Iris pigment epithelial cell (primary cell): ENCODE measurements at regions not wholly inside any gene's neighbourhood (a gene's known extent, or its start where the extent isn't known, plus 50 kb on each side); places are given as distances from the start of the nearest gene placed in this dataset.
A peak's percentile ranks its signal among the peaks of the same experiment; 100 is the strongest.

ENCODE experiments used
- DNase-seq: peaks from one replicate; pipeline ENCODE4 v3.0.0-alpha.2; 2011; ENCODE audit warnings: low read depth

DNA sequence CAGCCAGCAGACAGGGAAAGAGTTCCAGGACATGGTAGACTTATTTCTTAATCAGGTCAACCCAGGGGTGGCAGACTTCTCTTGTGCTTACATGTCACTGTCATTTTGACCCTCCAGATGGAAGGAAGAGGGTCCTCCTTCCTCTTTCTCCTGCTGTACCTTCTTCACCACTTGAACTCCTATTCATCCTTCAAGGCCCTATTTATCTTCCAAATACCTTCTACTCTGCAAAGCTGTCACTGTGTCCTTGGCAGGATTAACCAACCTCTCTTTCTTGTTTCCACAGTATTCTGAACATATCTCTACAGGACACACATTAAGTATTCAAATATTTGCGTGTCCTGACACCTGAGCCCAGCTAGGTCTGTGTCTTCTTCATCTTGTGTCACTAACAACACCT lies 163.1 kb downstream of the DICER1 start:
- no peak for DNase-seq

DNA sequence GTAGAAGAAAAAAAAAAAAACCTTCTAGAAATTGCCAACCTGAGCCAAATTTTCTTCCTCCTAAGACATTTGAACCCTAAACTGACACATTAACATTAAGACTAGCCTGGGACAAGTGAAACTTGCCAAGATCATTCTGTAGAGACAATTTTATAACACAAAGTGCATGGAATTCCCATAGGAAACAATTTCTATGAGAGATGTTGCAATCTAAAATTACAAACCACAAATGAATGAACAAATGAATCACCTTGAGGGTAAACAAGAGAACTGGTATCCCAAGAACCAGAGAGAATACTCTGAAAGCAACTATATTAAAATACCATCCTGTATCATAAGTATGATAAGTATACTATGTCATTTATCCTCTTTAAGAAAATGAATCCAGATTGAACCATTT lies 165.3 kb downstream of the DICER1 start:
- DNase-seq, result peak; percentile 17

DNA sequence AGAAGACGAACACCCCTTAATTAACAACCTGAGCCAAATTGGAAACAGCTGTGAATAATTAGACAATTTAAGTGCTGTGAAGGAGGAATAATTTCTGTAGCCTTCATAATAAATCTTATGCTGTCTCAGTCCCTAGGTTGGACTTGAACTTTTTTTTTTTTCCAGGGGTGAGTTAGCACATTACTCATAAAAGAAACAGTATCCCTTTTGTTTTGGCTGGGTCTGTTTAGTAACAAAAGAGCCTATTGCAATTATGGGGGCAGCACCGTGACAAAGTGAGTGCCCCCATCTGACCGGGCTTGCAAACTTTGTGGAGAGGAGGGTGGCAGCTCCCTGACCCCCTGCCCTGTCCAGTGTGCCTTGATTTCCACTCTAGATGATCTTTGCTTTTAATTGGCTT lies 167.4 kb downstream of the DICER1 start:
- DNase-seq, result no peak

DNA sequence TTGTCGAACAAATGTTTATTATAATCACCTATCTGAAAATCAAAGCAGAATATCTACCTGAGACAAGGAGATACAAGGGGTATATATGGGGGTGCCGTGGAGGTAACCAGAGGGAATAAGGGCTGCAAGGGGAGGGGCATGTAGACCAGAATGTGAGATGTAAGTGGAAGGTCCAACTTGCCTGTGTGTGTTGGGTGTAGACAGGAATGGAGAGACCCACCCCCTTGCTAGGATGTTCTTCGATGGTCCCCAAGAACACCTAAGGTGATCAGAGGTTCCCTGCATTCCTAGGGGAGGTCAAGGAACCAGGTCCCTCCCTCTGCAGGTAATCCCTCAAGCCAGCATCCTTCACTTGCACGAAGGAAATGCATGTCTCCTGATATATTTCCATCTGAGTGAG lies 167.9 kb downstream of the DICER1 start:
- no peak for DNase-seq

DNA sequence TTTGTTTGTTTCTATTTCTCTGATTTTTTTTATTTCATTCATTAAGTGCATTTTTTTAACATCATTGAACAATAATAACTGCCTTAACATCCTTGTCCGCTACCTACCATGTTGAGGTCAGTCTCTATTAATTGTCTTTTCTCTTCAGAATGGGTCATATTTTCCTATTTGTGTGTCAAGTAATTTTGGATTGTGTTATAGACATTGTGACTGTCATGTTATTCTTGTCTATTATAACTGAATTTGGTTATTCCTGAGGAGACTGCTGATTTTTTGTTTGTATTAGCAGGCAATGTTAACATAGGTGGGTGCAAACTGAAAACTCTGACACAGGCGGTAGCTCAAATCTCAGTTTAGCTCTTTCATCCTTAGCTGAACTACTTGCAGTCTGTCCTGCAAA lies 169.9 kb downstream of the DICER1 start:
- no peak for DNase-seq

DNA sequence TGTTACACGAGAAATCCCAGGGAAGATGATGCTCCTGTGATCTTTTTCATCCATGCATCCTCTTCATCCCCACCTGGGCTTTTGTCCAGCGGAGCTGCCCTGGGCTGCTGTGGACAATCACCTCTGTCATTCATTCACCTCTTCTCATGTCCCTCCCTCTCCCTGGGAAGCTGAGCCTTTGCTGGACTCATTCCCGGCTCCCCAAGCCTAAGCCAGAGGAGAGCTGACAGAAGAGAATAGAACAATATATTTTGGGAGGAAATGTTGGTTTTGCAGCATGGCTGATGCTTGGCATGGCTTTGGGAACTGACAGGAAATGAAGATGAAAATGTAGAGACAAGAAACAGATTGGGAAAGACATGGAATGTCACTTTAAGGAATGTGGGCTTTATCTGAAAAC lies 177.4 kb downstream of the DICER1 start:
- DNase-seq, result no peak

DNA sequence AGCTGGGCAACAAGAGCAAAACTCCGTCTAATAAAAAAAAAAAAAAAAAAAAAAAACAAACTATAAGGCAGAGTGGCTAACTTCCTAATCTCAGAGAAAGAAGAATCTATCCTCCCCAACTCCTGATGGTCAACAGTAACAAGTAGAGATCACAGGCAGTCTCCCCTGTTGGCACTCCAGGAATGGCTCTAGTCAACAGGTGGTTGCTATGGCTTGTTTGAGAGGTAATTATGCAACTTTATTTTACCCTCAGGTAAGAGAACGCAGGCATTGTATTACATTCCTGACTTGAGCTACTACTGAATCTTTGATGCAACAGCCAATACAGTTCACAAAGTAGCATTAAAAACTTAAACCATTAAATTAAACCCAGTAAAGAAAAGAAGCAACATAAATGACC lies 180.3 kb downstream of the DICER1 start:
- DNase-seq, result no peak

DNA sequence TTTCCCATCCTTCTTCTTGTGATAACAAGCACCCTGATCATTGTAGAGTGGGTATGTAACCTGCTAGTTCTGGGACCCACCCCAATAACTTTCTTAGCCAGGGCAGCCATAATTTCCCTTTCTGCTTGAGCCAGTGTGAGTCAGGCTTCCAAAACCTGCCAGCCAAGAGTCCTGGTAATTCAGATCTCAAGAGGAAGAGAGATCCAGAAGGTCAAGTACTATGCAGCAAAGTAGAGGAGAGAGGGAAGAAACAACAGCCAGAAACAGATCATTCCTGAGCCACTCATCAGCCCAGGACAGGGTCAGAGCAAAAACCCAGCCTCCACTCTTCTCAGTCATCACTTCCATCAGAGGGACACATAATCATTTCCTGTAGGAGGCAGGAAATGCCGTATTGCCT lies 182.0 kb downstream of the DICER1 start:
- DNase-seq, result no peak

DNA sequence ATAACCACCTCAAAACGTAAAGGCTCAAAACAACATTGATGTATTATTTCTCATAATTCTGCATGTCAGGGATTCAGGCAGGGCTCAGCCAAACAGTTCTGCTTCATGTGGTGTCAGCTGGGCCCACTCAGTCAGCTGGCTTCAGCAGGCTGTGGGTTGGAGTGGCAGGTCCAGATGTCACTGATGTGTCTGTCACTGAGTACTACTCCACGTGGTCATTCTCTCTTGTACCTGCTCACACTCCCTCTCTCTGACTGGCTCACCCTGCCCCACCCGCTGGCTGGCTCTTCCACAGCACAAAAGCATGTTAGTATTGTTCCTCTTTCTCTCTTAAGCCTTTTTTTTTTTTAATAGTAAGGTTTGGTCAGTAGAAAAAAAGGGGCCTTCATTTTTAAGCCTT lies 182.4 kb downstream of the DICER1 start:
- no peak for DNase-seq

DNA sequence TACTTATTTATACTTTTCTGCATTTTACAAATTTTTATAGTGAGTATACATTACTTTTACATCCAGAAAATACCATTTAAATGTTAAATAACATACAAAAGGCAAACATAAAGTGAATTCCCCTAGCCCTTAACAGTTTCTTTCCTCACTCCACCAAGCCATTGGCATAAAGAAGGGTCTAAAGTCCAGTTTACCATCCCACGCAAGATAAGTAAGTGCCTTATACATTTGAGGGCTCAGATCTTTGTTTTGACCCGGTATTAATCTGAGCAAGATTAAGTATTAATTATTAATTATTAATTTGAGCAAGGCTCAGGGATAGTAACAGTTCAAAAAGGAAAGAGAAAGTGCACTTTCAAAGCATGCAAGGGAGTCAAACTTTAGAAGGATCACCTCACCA lies 182.9 kb downstream of the DICER1 start:
- DNase-seq, result no peak

DNA sequence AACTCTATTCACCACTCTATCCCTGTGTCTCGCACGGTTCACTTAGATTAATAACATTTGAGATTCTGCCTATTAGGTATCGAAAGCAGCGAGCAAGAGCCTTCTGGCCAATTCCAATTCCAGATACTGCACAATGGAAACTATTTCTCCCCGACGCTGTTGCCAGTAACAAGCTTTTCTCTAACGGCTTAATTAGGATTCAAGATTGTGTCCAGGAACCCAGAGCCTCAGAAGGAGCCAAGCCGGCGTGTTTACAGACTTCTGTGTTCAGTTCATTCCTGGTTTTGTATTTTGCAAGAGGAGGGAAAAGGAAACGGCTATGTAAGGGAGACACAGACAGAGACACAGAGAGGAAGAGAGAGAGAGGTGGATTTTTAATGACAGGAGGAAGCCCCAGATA lies 185.6 kb downstream of the DICER1 start:
- DNase-seq, result peak; percentile 4

DNA sequence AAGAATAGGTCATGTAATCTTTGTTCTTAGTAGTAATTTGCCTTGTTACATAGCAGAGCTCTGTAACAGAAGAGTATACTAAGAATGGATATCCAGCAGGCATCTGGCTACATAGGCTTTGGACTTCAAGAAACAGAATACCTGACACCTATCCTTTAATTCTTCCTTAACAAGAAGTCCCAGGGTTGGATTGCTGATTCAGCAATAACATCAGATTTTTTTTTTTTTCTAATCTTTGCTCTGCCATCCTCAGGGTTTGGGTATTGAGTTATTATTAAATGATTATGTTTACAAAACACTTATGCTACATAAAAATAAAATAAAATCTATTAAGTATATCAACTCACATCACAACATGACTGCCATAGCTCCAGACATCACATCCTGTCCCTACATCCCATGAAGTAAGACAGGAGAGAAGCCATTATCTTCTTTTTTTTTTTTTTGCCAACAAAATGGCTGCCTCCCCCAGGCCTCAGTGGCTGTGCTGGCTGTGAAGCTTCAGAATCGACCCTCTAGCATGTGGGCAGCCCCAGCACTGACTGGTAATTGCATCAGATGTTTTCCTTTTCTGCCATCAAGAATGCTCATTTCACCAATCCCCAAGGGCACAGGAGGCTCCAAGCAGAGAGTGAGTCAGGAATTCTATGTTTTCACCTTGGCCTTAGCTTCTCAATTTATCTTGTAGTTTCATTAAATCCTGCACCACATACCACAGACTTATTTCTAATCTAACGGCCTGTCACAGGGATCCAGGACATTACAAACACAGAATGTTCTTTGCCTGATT lies 186.2 kb downstream of the DICER1 start:
- DNase-seq, result no peak

DNA sequence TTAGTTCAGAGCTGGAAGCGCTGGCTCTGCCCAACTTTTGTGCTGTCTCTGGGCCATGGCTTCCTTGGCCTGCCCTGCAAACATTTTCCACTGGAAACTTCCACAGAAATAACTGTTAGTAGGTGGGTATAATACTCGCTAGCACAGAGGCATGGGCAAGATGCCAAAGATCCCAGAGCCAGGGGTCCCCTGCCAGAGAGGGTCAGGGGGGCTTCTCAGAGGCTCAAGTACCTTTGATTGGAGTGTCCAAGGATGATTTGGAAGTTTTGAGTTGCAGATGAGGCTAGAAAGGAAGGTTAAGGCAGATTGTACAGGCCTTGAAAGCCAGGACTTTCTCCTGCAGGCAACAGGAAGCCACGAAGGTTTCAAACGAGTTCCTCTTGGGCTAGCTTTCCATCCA lies 187.6 kb downstream of the DICER1 start:
- DNase-seq, result no peak

DNA sequence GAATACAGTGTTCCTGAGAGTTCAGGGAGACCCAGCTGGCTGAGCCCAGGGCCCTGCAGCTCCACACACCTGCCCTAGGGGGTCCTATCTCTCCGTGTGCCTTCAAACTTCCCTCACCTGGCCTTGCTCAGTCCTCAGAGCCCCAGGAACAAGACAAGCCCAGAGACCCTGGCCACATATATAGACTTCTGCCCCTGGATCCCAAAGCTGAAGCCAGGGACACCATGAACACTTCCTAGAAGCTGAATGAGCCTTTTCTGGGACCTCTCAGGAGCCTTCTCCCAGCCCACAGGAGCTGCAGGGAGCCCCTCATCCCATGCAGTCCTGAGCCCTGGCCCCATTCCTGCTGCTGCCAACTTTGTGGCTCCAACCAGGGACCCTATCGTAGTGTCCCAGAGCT lies 190.5 kb downstream of the DICER1 start:
- DNase-seq, result no peak

DNA sequence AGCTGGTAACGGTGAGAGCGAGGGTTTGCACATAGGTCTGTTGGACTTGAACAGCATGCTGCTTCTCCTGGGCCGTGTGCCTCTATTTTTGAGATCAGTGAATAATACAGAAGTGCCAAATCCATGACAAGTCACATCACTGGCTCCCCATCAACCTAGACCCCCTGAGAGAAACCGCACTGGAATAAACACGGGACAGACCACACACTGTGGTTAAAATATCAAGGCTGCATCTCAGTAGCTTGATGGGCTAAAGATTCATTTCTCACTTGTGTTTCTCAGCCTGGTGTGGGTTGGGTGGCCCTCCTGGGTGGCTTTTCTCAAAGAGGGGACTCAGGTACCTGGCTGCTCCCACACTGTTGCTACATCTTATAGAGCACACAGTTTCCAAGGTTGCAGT lies 191.0 kb downstream of the DICER1 start:
- DNase-seq, result no peak

DNA sequence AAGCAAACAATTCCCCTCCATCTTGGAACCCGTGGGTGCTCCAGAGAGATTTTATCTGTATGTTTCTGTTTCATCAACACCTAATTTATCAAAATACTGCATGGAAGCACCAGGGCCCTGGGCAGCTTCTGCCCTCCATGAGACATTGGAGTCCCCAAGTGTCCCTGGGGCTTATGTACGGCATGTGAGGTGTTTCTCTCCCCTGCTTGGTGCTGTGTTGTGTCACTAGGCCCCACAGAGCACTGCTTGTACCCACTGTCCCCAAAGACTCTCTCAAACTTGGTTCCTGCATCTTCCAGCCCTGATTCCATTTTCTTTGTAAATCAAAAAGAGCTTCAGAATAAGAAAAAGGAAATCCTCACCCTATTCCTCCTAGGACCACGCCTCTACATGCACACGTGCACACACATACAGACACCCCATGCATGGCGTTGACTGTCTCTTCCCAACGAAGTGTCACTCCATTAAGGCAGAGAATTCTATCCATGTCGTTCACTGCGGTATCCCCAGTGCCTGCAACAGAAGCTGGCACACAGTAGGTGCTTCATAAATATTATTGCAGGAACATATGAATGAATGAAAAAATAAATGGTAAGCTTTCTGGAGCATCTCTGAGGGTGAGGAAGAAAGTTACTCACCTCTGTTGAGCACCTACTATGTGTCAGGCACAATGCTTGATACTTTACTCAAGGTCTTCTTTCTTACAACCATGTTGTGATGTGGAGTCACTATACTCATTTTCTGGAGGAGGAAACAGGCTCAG lies 191.6 kb downstream of the DICER1 start:
- DNase-seq, result no peak

DNA sequence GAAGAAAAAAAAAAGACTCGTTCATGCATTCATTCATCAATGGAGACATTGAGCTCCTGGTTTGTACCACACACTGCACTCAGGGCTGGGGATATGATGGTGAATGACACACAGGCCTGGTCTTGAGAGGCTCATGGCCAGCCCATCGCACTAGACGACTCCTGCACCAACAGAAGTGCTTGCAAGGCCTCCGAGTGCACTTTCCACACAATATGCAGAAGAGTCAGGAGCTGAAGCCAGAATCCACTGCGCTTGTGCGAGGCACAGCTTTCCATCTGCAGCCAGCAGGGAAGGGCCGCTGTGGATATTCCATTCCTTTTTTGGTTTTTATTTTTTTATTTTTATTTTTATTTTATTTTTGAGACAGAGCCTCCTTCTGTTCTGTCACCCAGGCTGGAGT lies 192.4 kb downstream of the DICER1 start:
- no peak for DNase-seq

DNA sequence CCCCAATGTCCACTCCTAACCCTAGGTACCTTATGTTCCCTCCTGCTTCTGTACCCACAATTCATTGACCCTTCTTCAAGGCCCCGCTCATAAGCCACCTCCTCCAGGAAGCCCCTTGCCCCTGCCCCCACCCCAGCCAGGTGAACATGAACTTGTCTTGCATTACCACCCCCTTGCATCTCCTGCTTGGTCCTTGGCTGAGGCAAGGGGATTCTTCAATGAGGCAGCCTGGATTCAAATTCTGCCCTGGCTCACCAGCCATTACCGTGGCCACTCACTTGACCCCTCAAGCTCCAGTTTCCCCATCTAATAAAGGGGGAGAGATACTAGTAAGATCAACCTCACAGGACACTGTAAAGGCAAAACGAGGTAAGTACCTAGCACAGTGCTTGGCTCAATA lies 193.1 kb downstream of the DICER1 start:
- no peak for DNase-seq

DNA sequence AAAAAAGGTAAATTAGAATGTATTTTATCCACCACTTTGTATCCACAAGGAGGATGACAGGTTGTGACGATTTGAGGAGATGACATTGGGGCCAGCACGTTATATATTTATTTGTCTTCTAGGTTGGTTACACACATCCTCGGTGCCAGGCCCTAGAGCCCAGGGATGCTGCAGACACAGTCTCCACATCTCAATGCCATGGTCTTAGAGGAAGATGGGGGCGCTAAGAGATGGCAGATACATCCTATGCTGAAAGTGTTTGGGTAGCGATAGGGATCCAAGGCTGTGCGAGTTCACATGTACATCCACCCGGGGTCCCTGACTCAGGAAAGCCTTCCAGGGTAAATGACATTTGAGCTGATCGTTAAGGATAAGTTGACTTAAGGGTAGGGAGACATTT lies 193.1 kb upstream of the GSC start:
- no peak for DNase-seq

DNA sequence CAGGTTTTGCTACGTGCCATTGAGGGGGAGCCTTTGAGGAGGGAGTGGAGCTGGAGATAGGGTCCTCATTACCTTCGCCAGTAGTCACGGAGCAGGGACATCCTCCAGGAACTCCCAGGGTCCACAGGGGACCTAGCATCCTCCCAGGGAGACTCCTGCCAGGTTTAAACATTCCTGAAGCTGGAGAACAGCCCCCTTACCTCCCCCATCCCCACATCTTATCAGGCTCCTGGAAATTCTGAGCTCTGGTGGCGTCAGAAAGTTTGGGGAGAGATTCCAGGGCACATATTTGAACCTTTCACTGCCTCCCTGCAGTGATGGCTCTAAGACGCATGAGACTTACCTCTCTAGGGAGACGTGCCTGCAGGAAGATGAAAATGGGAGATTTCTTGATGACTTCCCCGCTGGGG lies 192.3 kb upstream of the GSC start:
- DNase-seq, result no peak

DNA sequence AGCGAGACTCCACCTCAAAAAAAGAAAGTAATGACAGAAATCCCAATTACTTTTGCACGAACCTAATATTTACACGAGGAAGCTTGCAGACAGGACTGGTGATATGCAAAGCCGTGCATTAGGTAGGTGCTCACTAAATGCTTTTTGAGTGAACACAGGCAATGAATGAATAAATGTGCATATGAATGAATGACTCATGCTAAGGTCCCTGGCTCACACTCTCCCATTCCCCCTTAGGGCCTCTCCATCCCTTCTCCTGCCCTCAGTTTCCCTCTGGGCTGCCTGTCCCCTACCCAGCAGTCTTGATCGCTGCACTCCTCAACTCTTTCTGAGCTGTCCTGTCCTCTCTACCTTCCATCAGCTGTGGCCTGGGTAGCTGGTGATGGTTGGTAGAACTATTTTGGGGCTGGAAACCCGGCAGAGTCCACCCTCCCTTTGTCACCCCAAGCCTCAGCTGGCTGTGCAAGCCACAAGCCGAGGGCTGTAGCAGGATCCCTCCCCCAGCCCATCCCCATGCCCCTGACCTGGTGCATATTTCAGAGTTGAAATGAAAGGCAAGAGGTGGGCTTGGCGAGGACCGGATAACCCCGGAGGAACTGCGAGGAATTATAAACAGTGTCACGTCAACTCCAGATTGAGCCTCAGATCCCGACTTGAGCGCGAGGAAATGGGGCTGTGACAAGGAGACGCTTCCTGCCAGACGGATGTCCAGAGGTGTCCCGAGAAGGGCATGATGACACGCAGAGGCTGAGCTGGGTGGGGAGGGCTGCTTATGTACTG lies 191.7 kb upstream of the GSC start:
- DNase-seq, result no peak

DNA sequence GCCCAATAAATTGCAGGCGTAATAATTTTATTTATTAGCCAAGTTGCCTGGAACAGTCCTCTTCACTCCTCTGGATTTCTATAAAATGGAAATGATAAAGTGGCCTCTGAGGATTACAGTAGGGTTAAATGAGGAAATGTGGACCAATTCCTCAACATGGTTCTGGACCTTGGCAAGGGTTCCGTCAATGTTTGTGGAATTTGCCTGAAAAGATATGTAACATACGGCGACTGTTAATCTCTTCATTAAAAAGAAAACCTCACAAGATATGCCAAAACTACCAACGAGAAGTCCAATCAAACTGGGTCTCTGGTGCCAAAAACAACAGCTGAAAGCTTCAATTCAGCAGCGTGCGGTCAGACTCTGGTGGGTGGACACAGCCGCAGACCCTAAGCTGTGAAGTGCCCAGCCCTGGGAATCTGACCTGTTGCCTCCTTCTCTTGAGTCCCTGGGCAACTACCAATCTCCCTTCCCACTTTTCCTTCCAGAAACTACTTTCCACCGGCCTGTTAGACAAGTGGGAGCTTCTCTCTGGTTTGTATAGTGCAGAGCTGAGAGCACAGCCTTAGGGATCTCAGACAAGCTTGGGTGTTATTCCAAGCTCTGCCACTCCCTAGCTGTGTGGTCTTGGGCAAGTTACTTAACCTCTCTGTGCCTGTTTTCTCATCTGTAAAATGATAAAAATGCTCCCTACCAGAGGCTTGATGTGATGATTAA lies 190.5 kb upstream of the GSC start:
- DNase-seq, result no peak
